ENCODE measurements at regions not wholly inside any gene's neighbourhood (a gene's known extent, or its start where the extent isn't known, plus 50 kb on each side); places are given as distances from the start of the nearest gene placed in this dataset.

GRCh38 chr2:187851955-187852561 is 297.8 kb upstream of the TFPI start:
- Mint-ChIP-seq H3K27me3 (no peaks in the 10 kb centered on the region), H3K4me1 (no peaks in the 10 kb centered on the region), H3K36me3 (ENCODE audit: low read depth) (no peaks in the 10 kb centered on the region), H3K4me3 (no peak overlapping the region), H3K9me3 (no peaks in the 10 kb centered on the region), H3K27ac (no peak overlapping the region)
- intact Hi-C loops (cut with micrococcal nuclease) = no loop called here
- ChIA-PET POLR2A (no interaction called here), CTCF (no interaction called here)
- no peak for ATAC-seq (ENCODE audit: low read depth)
- DNase-seq = no peak
- no peak for TF ChIP-seq CTCF (IDR thresholded peaks at IDR 0.05)

GRCh38 chr2:187853381-187853791 is 299.2 kb upstream of the TFPI start:
- no peaks in the 10 kb centered on the region for H3K27me3 Mint-ChIP-seq
- no peak overlapping the region for H3K4me3 Mint-ChIP-seq
- no peaks in the 10 kb centered on the region for H3K9me3 Mint-ChIP-seq
- H3K4me1 Mint-ChIP-seq = no peaks in the 10 kb centered on the region
- intact Hi-C loops (cut with micrococcal nuclease) = no loop called here
- ATAC-seq (ENCODE audit: low read depth) = no peak
- no peak for TF ChIP-seq CTCF (IDR thresholded peaks at IDR 0.05)
- H3K27ac Mint-ChIP-seq = no peak overlapping the region
- ChIA-PET POLR2A (no interaction called here), CTCF (no interaction called here)
- no peaks in the 10 kb centered on the region for H3K36me3 Mint-ChIP-seq (ENCODE audit: low read depth)
- DNase-seq = no peak

GRCh38 chr2:187854801-187855200 is 300.6 kb upstream of the TFPI start:
- Mint-ChIP-seq H3K9me3 (no peaks in the 10 kb centered on the region), H3K36me3 (ENCODE audit: low read depth) (no peaks in the 10 kb centered on the region), H3K4me1 (no peaks in the 10 kb centered on the region), H3K27me3 (no peaks in the 10 kb centered on the region), H3K4me3 (no peak overlapping the region), H3K27ac (no peak overlapping the region)
- intact Hi-C loops (cut with micrococcal nuclease) = no loop called here
- ATAC-seq (ENCODE audit: low read depth) (no peak), DNase-seq (no peak)
- ChIA-PET POLR2A (no interaction called here), CTCF (no interaction called here)
- no peak for TF ChIP-seq CTCF (IDR thresholded peaks at IDR 0.05)

GRCh38 chr2:187855689-187856088 is 301.5 kb upstream of the TFPI start:
- CTCF ChIA-PET = no interaction called here
- no peaks in the 10 kb centered on the region for H3K36me3 Mint-ChIP-seq (ENCODE audit: low read depth)
- no peak for DNase-seq
- no peak for ATAC-seq (ENCODE audit: low read depth)
- no peak for TF ChIP-seq CTCF (IDR thresholded peaks at IDR 0.05)
- no peak overlapping the region for H3K27ac Mint-ChIP-seq
- H3K4me1 Mint-ChIP-seq = no peaks in the 10 kb centered on the region
- no peak overlapping the region for H3K4me3 Mint-ChIP-seq
- H3K9me3 Mint-ChIP-seq = no peaks in the 10 kb centered on the region
- H3K27me3 Mint-ChIP-seq = no peaks in the 10 kb centered on the region
- POLR2A ChIA-PET = no interaction called here
- intact Hi-C loops (cut with micrococcal nuclease) = no loop called here

- Mint-ChIP-seq H3K4me1 (no peaks in the 10 kb centered on the region), H3K4me3 (no peak overlapping the region), H3K36me3 (ENCODE audit: low read depth) (no peaks in the 10 kb centered on the region), H3K9me3 (no peaks in the 10 kb centered on the region), H3K27ac (no peak overlapping the region), H3K27me3 (no peaks in the 10 kb centered on the region)
- POLR2A ChIA-PET = no interaction called here
- ATAC-seq (ENCODE audit: low read depth) = no peak
- no peak for DNase-seq
- TF ChIP-seq CTCF (IDR thresholded peaks at IDR 0.05) = no peak
- intact Hi-C loops (cut with micrococcal nuclease) = no loop called here
- CTCF ChIA-PET = no interaction called here
These were observed 303.6 kb upstream of the TFPI start for GRCh38 chr2:187857826-187858225.
